Uterus (tissue), 3 donors: ENCODE measurements at regions not wholly inside any gene's neighbourhood (a gene's known extent, or its start where the extent isn't known, plus 50 kb on each side); places are given as distances from the start of the nearest gene placed in this dataset.

Source experiments
- DNase-seq, 2 donors: peaks; one replicate each; pipeline ENCODE4 v3.0.0-alpha.2; 2019 to 2020
- H3K27ac ChIP-seq, 2 donors: fragments of 200-600 bp; sonication (generic); 1 replicate in 1 of 2; 2 replicates in 1 of 2; pipeline ENCODE4 v1.5.1; 2016 to 2018
- H3K27me3 ChIP-seq, 2 donors: fragments of 200-600 bp; sonication (generic); one replicate each; pipeline ENCODE4 v1.5.1; 2018 to 2019; ENCODE audit warnings: control low read depth in 1 of 2
- H3K36me3 ChIP-seq, 2 donors: fragments of 200-600 bp; sonication (generic); one replicate each; pipeline ENCODE4 v1.5.1; 2019; ENCODE audit warnings: control low read depth in 1 of 2
- H3K4me1 ChIP-seq, 2 donors: fragments of 200-600 bp; sonication (generic); one replicate each; pipeline ENCODE4 v1.5.1; 2018 to 2019; ENCODE audit warnings: control low read depth in 1 of 2
- H3K4me3 ChIP-seq, 2 donors: fragments of 200-600 bp; sonication (generic); 1 replicate in 1 of 2; 2 replicates in 1 of 2; pipeline ENCODE4 v1.5.1; 2018 to 2019; ENCODE audit warnings: mild to moderate bottlenecking in 1 of 2
- H3K9me3 ChIP-seq, 2 donors: fragments of 200-600 bp; sonication (generic); one replicate each; pipeline ENCODE4 v1.5.1; 2019; ENCODE audit warnings: control low read depth in 1 of 2
- POLR2A ChIP-seq, 2 donors: fragments of 450-650 bp; IDR thresholded peaks; one replicate each; pipeline ENCODE4 v1.6.1; 2016; ENCODE audit warnings: antibody characterized with exemption in 2 of 2, mild to moderate bottlenecking in 1 of 2, moderate library complexity in 1 of 2
- intact Hi-C: fragments of 100-400 bp; cut with DNase I; formaldehyde crosslinking; loops from one replicate; pipeline ENCODE4 v1.15.1; 2023; ENCODE audit warnings: low total_unique reads
- TF ChIP-seq, protein P1 (sequence below), 4 experiments: fragments of 200-600 bp in 2 of 4; fragments of 450-650 bp in 2 of 4; sonication (generic) in 2 of 4; IDR thresholded peaks; one replicate each; pipeline ENCODE4 v1.5.1; 2016 to 2019; ENCODE audit warnings: antibody characterized with exemption in 4 of 4, mild to moderate bottlenecking in 2 of 4, moderate library complexity in 1 of 4
- donor health status: DM: yes; HTN: yes; CAD: no.

DNA sequence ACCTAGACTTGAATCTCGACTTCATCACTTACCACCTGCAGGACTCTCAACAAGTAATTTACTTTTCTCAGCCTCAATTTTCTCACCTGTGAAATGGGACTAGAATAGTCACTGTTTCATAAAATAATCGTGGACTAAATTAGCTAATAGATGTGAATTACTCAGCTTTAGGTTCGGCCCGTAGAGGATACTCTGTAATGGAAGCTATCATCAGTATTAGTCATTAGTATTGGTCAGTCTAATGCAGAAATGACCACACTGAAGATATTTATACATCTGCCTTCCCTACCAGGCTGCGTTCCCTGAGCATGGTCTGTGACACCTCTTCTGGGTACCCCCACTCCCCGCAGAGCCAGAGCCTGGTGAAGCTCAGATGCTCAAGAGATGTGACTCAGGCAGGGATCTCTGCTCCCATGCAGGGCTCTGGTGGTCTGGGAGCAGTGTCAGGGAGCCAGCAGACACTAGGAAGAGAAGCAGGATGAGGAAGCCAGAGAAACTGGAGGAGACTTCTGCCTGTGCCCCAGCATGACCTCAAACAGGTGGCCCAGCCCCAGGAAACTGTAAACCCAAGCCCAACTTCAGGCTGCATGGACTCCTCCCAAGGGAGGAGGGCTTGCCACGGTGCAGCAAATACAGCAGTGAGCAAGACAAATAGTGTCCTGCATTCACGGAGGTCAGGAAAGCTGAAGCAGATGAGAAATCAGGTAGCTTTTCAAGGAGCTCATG lies 88.0 kb upstream of the E2F8 start:
- Histone ChIP-seq H3K27ac (no peak overlapping the region), H3K27me3 (no peaks in the 10 kb centered on the region), H3K36me3 (no peaks in the 10 kb centered on the region), H3K9me3 (no peaks in the 10 kb centered on the region), H3K4me3 (no peak overlapping the region), H3K4me1 (no peaks in the 10 kb centered on the region)
- DNase-seq = no peak
- TF ChIP-seq, protein P1, sequence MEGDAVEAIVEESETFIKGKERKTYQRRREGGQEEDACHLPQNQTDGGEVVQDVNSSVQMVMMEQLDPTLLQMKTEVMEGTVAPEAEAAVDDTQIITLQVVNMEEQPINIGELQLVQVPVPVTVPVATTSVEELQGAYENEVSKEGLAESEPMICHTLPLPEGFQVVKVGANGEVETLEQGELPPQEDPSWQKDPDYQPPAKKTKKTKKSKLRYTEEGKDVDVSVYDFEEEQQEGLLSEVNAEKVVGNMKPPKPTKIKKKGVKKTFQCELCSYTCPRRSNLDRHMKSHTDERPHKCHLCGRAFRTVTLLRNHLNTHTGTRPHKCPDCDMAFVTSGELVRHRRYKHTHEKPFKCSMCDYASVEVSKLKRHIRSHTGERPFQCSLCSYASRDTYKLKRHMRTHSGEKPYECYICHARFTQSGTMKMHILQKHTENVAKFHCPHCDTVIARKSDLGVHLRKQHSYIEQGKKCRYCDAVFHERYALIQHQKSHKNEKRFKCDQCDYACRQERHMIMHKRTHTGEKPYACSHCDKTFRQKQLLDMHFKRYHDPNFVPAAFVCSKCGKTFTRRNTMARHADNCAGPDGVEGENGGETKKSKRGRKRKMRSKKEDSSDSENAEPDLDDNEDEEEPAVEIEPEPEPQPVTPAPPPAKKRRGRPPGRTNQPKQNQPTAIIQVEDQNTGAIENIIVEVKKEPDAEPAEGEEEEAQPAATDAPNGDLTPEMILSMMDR (IDR thresholded peaks at IDR 0.05) = no peak
- no peak for TF ChIP-seq POLR2A (IDR thresholded peaks at IDR 0.05)
- intact Hi-C loops = no loop called here

DNA sequence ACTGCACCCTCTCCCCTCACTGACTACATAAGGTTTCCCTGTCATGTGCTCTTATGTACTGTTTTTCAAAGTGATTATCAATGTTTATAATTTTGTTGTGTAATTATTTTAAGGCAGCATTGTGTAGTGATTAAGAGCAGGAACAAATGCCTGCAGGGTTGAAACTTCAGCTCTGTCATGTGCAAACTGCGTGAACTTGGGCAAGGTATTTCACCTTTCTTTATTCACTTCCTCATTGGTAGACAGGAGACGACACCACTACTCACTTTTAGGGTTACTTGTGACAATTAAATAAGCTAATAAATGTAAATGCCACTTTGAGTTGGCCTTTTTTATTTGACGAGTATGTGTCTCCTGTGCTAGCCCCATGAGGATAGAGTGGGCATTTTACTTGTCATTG lies 86.5 kb upstream of the E2F8 start:
- Histone ChIP-seq H3K9me3 (no peaks in the 10 kb centered on the region), H3K36me3 (no peaks in the 10 kb centered on the region), H3K27me3 (no peaks in the 10 kb centered on the region), H3K27ac (no peak overlapping the region), H3K4me1 (no peaks in the 10 kb centered on the region), H3K4me3 (no peak overlapping the region)
- intact Hi-C loops = no loop called here
- TF ChIP-seq, protein P1 (IDR thresholded peaks at IDR 0.05) = no peak
- no peak for TF ChIP-seq POLR2A (IDR thresholded peaks at IDR 0.05)
- DNase-seq = no peak

DNA sequence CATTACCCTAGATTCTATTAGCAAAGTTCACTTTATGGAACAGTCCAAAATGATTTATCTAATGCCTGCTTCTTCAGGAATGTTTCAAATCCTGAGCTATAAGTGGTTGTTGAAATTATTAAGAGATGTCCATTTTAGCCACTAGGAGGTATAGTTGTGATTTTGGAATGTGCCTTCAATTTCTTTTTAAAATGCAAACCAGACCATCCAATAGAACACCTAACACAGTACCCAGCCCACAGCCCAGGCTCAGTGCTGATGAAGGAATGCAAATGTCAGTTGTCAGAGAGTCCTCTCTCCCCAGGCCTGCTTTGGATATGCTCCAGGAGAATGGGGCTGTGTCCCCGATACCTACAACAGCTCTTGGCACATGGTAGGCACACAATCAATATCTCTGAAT lies 85.8 kb upstream of the E2F8 start:
- no peak overlapping the region for H3K27ac ChIP-seq
- H3K36me3 ChIP-seq = no peaks in the 10 kb centered on the region
- no peak for DNase-seq
- H3K4me3 ChIP-seq = no peak overlapping the region
- peaks cover 0 to 4% of the 10 kb centered on the region in 2 donors for H3K27me3 ChIP-seq
- no peaks in the 10 kb centered on the region for H3K9me3 ChIP-seq
- intact Hi-C loops = no loop called here
- TF ChIP-seq, protein P1 (IDR thresholded peaks at IDR 0.05) = no peak
- TF ChIP-seq POLR2A (IDR thresholded peaks at IDR 0.05) = no peak
- H3K4me1 ChIP-seq = no peaks in the 10 kb centered on the region

DNA sequence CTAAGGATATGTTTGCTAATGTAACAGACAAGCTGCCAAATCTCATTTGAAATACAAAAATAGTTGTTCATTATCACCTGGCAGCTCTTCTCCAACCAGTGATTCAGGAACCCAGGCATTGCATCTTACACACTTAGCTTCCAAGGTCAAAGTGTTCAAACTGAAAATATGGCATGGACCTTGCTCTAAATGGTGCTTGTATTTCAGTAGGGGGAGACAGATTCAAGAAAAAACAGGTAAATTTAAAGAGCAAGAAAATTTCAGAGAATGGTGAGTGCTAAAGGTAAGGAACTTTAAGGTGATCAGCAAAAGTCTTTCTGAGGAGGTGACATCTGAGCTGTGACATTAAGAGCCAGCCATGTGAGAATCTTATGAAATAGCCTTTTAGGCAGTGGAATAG lies 82.8 kb upstream of the E2F8 start:
- no peak for DNase-seq
- TF ChIP-seq POLR2A (IDR thresholded peaks at IDR 0.05) = no peak
- TF ChIP-seq, protein P1 (IDR thresholded peaks at IDR 0.05) = no peak
- H3K4me3 ChIP-seq = no peak overlapping the region
- no peaks in the 10 kb centered on the region for H3K9me3 ChIP-seq
- H3K27ac ChIP-seq = no peak overlapping the region
- no peaks in the 10 kb centered on the region for H3K4me1 ChIP-seq
- H3K27me3 ChIP-seq = peaks cover 0 to 4% of the 10 kb centered on the region in 2 donors
- intact Hi-C loops = no loop called here
- no peaks in the 10 kb centered on the region for H3K36me3 ChIP-seq

- intact Hi-C loops = no loop called here
- no peak for TF ChIP-seq POLR2A (IDR thresholded peaks at IDR 0.05)
- TF ChIP-seq, protein P1 (IDR thresholded peaks at IDR 0.05) = no peak
- no peak overlapping the region for H3K27ac ChIP-seq
Observed at GRCh38 chr11:19321351-19321750, 80.6 kb upstream of the E2F8 start.

More at GRCh38 chr11:19321351-19321750, 80.6 kb upstream of the E2F8 start:
- no peaks in the 10 kb centered on the region for H3K9me3 ChIP-seq
- peaks cover 0 to 6% of the 10 kb centered on the region in 2 donors for H3K4me1 ChIP-seq
- no peak for DNase-seq
- peaks cover 0 to 4% of the 10 kb centered on the region in 2 donors for H3K27me3 ChIP-seq
- H3K36me3 ChIP-seq = no peaks in the 10 kb centered on the region
- H3K4me3 ChIP-seq = no peak overlapping the region
